Aorta (tissue), 5 donors: ENCODE measurements at regions not wholly inside any gene's neighbourhood (a gene's known extent, or its start where the extent isn't known, plus 50 kb on each side); places are given as distances from the start of the nearest gene placed in this dataset.
"Not testable (repeated sequence)": the region's sequence is repeated elsewhere in the genome, so short reads cannot be mapped to it uniquely, and the experiment has no call there.

Experiments
- ATAC-seq: fragments of 200-7000 bp; cut with Tn5 transposase; one replicate; pipeline ENCODE4 v1.9.1; 2022; ENCODE audit warnings: moderate library complexity; ENCODE audit not compliant: low FRiP score
- DNase-seq, 2 donors: peaks; one replicate each; pipeline ENCODE4 v3.0.0-alpha.2; 2020
- H3K27ac ChIP-seq, 2 donors: one replicate each; pipeline ENCODE4 v1.5.1; 2013; ENCODE audit warnings: low read length in 2 of 2, mild to moderate bottlenecking in 2 of 2, moderate library complexity in 2 of 2, control low read depth in 1 of 2, inconsistent platforms in 1 of 2, low read depth in 1 of 2
- H3K27me3 ChIP-seq, 2 donors: one replicate each; pipeline ENCODE4 v1.6.1; 2013; ENCODE audit warnings: control low read depth in 1 of 2, low read length in 1 of 2, mild to moderate bottlenecking in 1 of 2, moderate library complexity in 1 of 2; ENCODE audit not compliant: insufficient read depth in 2 of 2, control insufficient read depth in 1 of 2
- H3K36me3 ChIP-seq, 2 donors: one replicate each; pipeline ENCODE4 v1.6.1; 2013; ENCODE audit warnings: control low read depth in 1 of 2, low read length in 1 of 2, mild to moderate bottlenecking in 1 of 2; ENCODE audit not compliant: insufficient read depth in 2 of 2, control insufficient read depth in 1 of 2
- H3K4me1 ChIP-seq, 2 donors: one replicate each; pipeline ENCODE4 v1.6.1; 2013; ENCODE audit warnings: low read length in 2 of 2, control low read depth in 1 of 2, mild to moderate bottlenecking in 1 of 2, moderate library complexity in 1 of 2; ENCODE audit not compliant: insufficient read depth in 2 of 2, control insufficient read depth in 1 of 2
- H3K4me3 ChIP-seq, 2 donors: one replicate each; pipeline ENCODE4 v1.5.1; 2013; ENCODE audit warnings: low read length in 2 of 2, control low read depth in 1 of 2, mild to moderate bottlenecking in 1 of 2
- H3K9me3 ChIP-seq: one replicate; pipeline ENCODE4 v1.6.1; 2013; ENCODE audit warnings: mild to moderate bottlenecking, low read length; ENCODE audit not compliant: control insufficient read depth
- WGBS, 2 donors: extraction: QIAGEN DNeasy Blood & Tissue Kit; methylation state at CpG; one replicate each; pipeline ENCODE4 v1.1.7; 2013; 5-methylcytosine and 5-hydroxymethylcytosine counted together
- intact Hi-C, 2 donors: fragments of 100-400 bp; cut with DNase I; formaldehyde crosslinking; loops; one replicate each; pipeline versions ENCODE4 v1.14.2 to v1.15.0; 2022
- donor health status: healthy with polysubstance abuse.
- donor health status: Bipolar disorder and iron deficiency.
- donor health status: DM: no; HTN: no; CAD: no.
- donor health status: DM: no; HTN: no; CAD: no.
- donor health status: DM: yes; HTN: yes; CAD: no.

- Histone ChIP-seq H3K9me3 (no peaks in the 10 kb centered on the region), H3K27ac (no peak overlapping the region), H3K36me3 (no peaks in the 10 kb centered on the region), H3K4me3 (no peak overlapping the region), H3K27me3 (peaks cover 0 to 1% of the 10 kb centered on the region in 2 donors), H3K4me1 (no peaks in the 10 kb centered on the region)
- DNase-seq: no peak
- no peak for ATAC-seq
- intact Hi-C loops: no loop called here
- WGBS, 2 donors: 94 to 96% methylated on average over 1 of the region's 1 CpG
Observed at GRCh38 chr4:11842620-11843263, 414.0 kb upstream of the HS3ST1 start.

GRCh38 chr4:11839889-11840288 is 411.2 kb upstream of the HS3ST1 start:
- no peak for ATAC-seq
- H3K27me3 ChIP-seq: peaks cover 0 to 1% of the 10 kb centered on the region in 2 donors
- intact Hi-C loops: no loop called here
- no peak for DNase-seq
- H3K4me3 ChIP-seq: no peak overlapping the region
- H3K36me3 ChIP-seq: no peaks in the 10 kb centered on the region
- no peaks in the 10 kb centered on the region for H3K4me1 ChIP-seq
- H3K27ac ChIP-seq: no peak overlapping the region
- H3K9me3 ChIP-seq: no peaks in the 10 kb centered on the region

GRCh38 chr4:11831739-11832138 is 403.0 kb upstream of the HS3ST1 start:
- H3K36me3 ChIP-seq: no peaks in the 10 kb centered on the region
- ATAC-seq (no peak), DNase-seq (no peak)
- no peak overlapping the region for H3K27ac ChIP-seq
- H3K9me3 ChIP-seq: no peaks in the 10 kb centered on the region
- peaks cover 0 to 2% of the 10 kb centered on the region in 2 donors for H3K27me3 ChIP-seq
- no peaks in the 10 kb centered on the region for H3K4me1 ChIP-seq
- intact Hi-C loops: no loop called here
- 9 to 14% methylated on average over 5 of the region's 5 CpGs for WGBS, 2 donors
- H3K4me3 ChIP-seq: no peak overlapping the region

GRCh38 chr4:11824566-11824965 is 395.9 kb upstream of the HS3ST1 start:
- 76 to 81% methylated on average over 2 of the region's 2 CpGs for WGBS, 2 donors
- H3K27ac ChIP-seq: no peak overlapping the region
- no peaks in the 10 kb centered on the region for H3K4me1 ChIP-seq
- DNase-seq: no peak
- no peaks in the 10 kb centered on the region for H3K27me3 ChIP-seq
- intact Hi-C loops: no loop called here
- H3K4me3 ChIP-seq: no peak overlapping the region
- no peaks in the 10 kb centered on the region for H3K36me3 ChIP-seq
- no peak for ATAC-seq
- H3K9me3 ChIP-seq: peaks cover 2% of the 10 kb centered on the region

- intact Hi-C loops: no loop called here
- WGBS, 2 donors: 40 to 60% methylated on average over 2 of the region's 2 CpGs
- no peaks in the 10 kb centered on the region for H3K36me3 ChIP-seq
- ATAC-seq: no peak
- peaks cover 2% of the 10 kb centered on the region for H3K9me3 ChIP-seq
- no peak overlapping the region for H3K27ac ChIP-seq
- no peak overlapping the region for H3K4me3 ChIP-seq
- no peaks in the 10 kb centered on the region for H3K4me1 ChIP-seq
- DNase-seq: no peak
- H3K27me3 ChIP-seq: no peaks in the 10 kb centered on the region
Observed at GRCh38 chr4:11821772-11822430, 393.2 kb upstream of the HS3ST1 start.

GRCh38 chr4:11817088-11817487 is 388.4 kb upstream of the HS3ST1 start:
- Histone ChIP-seq H3K27me3 (no peaks in the 10 kb centered on the region), H3K36me3 (no peaks in the 10 kb centered on the region), H3K9me3 (no peaks in the 10 kb centered on the region), H3K4me3 (no peak overlapping the region), H3K4me1 (no peaks in the 10 kb centered on the region), H3K27ac (no peak overlapping the region)
- intact Hi-C loops: no loop called here
- DNase-seq (no peak), ATAC-seq (no peak)

GRCh38 chr4:11814758-11815157 is 386.1 kb upstream of the HS3ST1 start:
- Histone ChIP-seq H3K4me1 (no peaks in the 10 kb centered on the region), H3K27ac (no peak overlapping the region), H3K36me3 (no peaks in the 10 kb centered on the region), H3K9me3 (no peaks in the 10 kb centered on the region), H3K27me3 (no peaks in the 10 kb centered on the region), H3K4me3 (no peak overlapping the region)
- ATAC-seq (no peak), DNase-seq (no peak)
- 66 to 75% methylated on average over 2 of the region's 2 CpGs for WGBS, 2 donors
- intact Hi-C loops: no loop called here

- Histone ChIP-seq H3K36me3 (no peaks in the 10 kb centered on the region), H3K4me3 (no peak overlapping the region)
- WGBS, 2 donors: 3 to 12% methylated on average over 1 of the region's 1 CpG
Observed at GRCh38 chr4:11813951-11814446, 385.3 kb upstream of the HS3ST1 start.

GRCh38 chr4:11811521-11811920 is 382.8 kb upstream of the HS3ST1 start:
- intact Hi-C loops: not testable (repeated sequence)
- WGBS, 2 donors: 94 to 95% methylated on average over 3 of the region's 3 CpGs

More at GRCh38 chr4:11813951-11814446, 385.3 kb upstream of the HS3ST1 start:
- no peaks in the 10 kb centered on the region for H3K9me3 ChIP-seq
- H3K4me1 ChIP-seq: no peaks in the 10 kb centered on the region
- no peak for DNase-seq
- no peaks in the 10 kb centered on the region for H3K27me3 ChIP-seq
- H3K27ac ChIP-seq: no peak overlapping the region
- ATAC-seq: no peak
- intact Hi-C loops: no loop called here

More at GRCh38 chr4:11811521-11811920, 382.8 kb upstream of the HS3ST1 start:
- H3K27me3 ChIP-seq, DNase-seq, H3K27ac ChIP-seq, H3K4me1 ChIP-seq, ATAC-seq, H3K9me3 ChIP-seq, H3K36me3 ChIP-seq, H3K4me3 ChIP-seq: not testable (repeated sequence)
